ENCODE measurements at regions not wholly inside any gene's neighbourhood (a gene's known extent, or its start where the extent isn't known, plus 50 kb on each side); places are given as distances from the start of the nearest gene placed in this dataset.

DNA sequence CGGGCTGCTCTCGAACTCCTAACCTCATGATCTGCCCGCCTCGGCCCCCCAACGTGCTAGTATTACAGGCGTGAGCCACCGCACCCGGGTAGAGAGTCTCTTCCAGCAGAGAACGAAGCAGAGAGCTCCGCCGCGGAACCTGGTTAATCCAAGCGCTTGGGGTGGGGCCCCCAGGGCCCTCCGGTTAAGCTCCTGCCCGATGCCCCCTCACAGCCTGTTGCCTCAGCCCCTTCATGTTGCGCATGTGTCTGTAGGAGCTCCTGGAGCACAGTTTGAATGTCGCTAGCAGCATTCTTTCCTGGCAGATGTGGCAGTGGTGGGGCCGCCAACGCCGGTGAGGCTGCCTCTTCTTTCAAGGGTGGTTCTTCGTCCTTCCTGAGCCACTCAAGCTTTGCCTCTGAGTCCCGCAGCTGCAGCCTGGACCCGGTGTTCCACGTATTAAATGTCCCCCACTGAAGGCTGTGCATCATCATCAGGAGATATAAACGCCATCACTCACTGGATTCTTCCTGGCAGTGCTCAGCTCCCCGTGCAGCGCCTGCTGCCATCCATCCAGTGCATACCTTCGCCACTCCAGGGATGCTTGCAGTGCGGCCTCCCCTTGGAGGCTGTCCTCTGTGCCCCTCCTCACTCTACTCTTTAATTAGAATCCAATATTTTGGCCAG is 1919.3 kb downstream of the PCDH9 start:
- TF ChIP-seq, protein P1, sequence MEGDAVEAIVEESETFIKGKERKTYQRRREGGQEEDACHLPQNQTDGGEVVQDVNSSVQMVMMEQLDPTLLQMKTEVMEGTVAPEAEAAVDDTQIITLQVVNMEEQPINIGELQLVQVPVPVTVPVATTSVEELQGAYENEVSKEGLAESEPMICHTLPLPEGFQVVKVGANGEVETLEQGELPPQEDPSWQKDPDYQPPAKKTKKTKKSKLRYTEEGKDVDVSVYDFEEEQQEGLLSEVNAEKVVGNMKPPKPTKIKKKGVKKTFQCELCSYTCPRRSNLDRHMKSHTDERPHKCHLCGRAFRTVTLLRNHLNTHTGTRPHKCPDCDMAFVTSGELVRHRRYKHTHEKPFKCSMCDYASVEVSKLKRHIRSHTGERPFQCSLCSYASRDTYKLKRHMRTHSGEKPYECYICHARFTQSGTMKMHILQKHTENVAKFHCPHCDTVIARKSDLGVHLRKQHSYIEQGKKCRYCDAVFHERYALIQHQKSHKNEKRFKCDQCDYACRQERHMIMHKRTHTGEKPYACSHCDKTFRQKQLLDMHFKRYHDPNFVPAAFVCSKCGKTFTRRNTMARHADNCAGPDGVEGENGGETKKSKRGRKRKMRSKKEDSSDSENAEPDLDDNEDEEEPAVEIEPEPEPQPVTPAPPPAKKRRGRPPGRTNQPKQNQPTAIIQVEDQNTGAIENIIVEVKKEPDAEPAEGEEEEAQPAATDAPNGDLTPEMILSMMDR (IDR thresholded peaks at IDR 0.05; ENCODE audit: low read depth, low read length): no peak
- no peak for TF ChIP-seq EZH2phosphoT487 (IDR thresholded peaks at IDR 0.05; ENCODE audit: low read depth)
